ENCODE measurements at regions not wholly inside any gene's neighbourhood (a gene's known extent, or its start where the extent isn't known, plus 50 kb on each side); places are given as distances from the start of the nearest gene placed in this dataset.

DNA sequence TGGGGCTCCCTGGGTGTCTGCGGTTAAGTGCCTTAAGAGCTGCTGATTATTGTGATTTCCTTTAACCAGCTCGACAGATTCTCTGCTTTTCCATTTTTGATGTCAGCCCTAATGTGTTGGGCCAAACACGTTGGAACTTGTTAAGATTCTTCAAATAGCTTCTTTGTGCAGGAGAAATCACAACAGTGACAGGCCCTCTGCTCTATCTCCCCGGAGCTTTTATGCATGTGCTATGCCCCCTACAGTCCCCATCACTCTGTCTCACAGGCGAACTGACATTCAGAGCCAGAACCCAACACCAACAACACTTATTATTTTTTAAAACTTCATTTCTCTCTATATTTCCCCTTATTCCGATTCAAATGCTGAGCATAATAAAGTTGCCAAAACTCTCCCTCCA, 371.7 kb upstream of the CELF4 start:
- Histone ChIP-seq H3K4me1 (ENCODE audit: low read depth, poor library complexity, severe bottlenecking) (no peaks in the 10 kb centered on the region), H3K36me3 (ENCODE audit: insufficient read depth) (no peaks in the 10 kb centered on the region), H3K4me3 (IDR thresholded peaks at IDR 0.05; ENCODE audit: insufficient read depth, low read depth, low read length) (no peak overlapping the region), H3K79me2 (ENCODE audit: insufficient read depth, low read depth) (no peaks in the 10 kb centered on the region), H3K27me3 (ENCODE audit: insufficient read depth, low read depth) (no peaks in the 10 kb centered on the region), H3K27ac (no peak overlapping the region), H4K20me1 (ENCODE audit: insufficient read depth) (no peaks in the 10 kb centered on the region), H2AFZ (ENCODE audit: low read depth) (no peak overlapping the region), H3K9ac (no peak overlapping the region), H3K4me2 (no peak overlapping the region)
- TF ChIP-seq, protein P1, sequence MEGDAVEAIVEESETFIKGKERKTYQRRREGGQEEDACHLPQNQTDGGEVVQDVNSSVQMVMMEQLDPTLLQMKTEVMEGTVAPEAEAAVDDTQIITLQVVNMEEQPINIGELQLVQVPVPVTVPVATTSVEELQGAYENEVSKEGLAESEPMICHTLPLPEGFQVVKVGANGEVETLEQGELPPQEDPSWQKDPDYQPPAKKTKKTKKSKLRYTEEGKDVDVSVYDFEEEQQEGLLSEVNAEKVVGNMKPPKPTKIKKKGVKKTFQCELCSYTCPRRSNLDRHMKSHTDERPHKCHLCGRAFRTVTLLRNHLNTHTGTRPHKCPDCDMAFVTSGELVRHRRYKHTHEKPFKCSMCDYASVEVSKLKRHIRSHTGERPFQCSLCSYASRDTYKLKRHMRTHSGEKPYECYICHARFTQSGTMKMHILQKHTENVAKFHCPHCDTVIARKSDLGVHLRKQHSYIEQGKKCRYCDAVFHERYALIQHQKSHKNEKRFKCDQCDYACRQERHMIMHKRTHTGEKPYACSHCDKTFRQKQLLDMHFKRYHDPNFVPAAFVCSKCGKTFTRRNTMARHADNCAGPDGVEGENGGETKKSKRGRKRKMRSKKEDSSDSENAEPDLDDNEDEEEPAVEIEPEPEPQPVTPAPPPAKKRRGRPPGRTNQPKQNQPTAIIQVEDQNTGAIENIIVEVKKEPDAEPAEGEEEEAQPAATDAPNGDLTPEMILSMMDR (conservative IDR thresholded peaks at IDR 0.05; ENCODE audit: low read depth, low read length), result no peak

DNA sequence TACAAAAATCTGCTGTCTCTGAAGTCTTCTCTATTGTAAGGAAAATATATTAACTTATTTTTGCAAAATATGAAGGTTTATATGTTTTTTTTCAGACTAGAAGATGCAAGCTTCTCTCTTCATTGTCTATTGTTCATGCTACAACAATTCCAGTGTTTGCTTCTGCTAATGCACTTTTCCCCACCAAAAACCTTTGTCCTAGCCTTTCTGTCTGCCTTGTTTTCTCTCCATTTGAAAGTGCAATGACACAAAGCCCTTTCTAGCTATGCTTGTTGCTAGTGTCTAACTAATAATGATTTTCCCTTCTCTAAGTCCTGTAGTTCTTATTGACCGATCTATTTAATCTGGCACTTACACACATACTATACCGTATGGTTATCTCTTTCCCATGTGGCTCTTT, 369.5 kb upstream of the CELF4 start:
- no peaks in the 10 kb centered on the region for H3K4me1 ChIP-seq (ENCODE audit: low read depth, poor library complexity, severe bottlenecking)
- H3K79me2 ChIP-seq (ENCODE audit: insufficient read depth, low read depth), result no peaks in the 10 kb centered on the region
- no peaks in the 10 kb centered on the region for H4K20me1 ChIP-seq (ENCODE audit: insufficient read depth)
- H3K36me3 ChIP-seq (ENCODE audit: insufficient read depth), result no peaks in the 10 kb centered on the region
- H3K4me3 ChIP-seq (IDR thresholded peaks at IDR 0.05; ENCODE audit: insufficient read depth, low read depth, low read length), result no peak overlapping the region
- no peaks in the 10 kb centered on the region for H3K27me3 ChIP-seq (ENCODE audit: insufficient read depth, low read depth)
- no peak overlapping the region for H3K9ac ChIP-seq
- H3K4me2 ChIP-seq, result no peak overlapping the region
- H3K27ac ChIP-seq, result no peak overlapping the region
- TF ChIP-seq, protein P1 (conservative IDR thresholded peaks at IDR 0.05; ENCODE audit: low read depth, low read length), result no peak
- H2AFZ ChIP-seq (ENCODE audit: low read depth), result no peak overlapping the region

DNA sequence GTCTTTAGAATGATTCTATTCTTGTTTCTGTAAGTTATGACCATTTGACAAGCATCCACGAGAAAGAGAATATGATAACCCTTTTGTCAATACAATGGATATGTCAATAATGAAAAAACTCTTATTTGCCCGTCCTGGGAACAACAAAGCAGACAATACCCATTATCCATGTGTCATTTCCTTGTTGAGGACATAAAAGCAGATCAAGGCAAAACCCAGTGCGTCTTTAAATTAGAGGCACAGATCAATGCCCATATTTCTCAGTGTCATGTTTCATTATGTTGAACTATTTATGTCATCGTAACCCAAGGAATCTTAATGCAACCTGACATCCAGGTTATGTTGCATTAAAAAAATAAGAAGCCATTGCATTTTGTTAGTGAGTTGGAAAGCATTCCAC, 365.0 kb upstream of the CELF4 start:
- H3K4me3 ChIP-seq (IDR thresholded peaks at IDR 0.05; ENCODE audit: insufficient read depth, low read depth, low read length), result no peak overlapping the region
- H3K36me3 ChIP-seq (ENCODE audit: insufficient read depth), result no peaks in the 10 kb centered on the region
- H2AFZ ChIP-seq (ENCODE audit: low read depth), result no peak overlapping the region
- H3K79me2 ChIP-seq (ENCODE audit: insufficient read depth, low read depth), result no peaks in the 10 kb centered on the region
- TF ChIP-seq, protein P1 (conservative IDR thresholded peaks at IDR 0.05; ENCODE audit: low read depth, low read length), result no peak
- no peak overlapping the region for H3K9ac ChIP-seq
- H3K4me1 ChIP-seq (ENCODE audit: low read depth, poor library complexity, severe bottlenecking), result no peaks in the 10 kb centered on the region
- H3K27me3 ChIP-seq (ENCODE audit: insufficient read depth, low read depth), result no peaks in the 10 kb centered on the region
- H3K27ac ChIP-seq, result no peak overlapping the region
- H3K4me2 ChIP-seq, result no peak overlapping the region
- no peaks in the 10 kb centered on the region for H4K20me1 ChIP-seq (ENCODE audit: insufficient read depth)

DNA sequence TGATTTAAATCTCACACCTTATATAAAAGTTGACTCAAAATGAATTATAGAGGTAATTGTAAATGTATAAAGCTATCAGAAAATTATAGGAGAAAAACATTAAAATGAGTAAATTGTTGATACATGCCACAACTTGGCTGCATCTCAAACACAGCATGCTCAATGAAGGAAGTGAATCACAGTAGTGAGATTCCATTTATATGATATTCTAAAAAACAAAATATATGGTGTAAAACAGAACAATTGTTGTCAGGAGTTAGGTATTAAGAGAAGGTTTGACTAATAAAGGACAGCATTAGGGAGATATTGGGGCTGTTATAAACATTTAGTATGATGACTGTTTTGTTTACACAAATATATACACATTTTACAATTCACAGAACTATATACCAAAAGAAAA, 356.6 kb upstream of the CELF4 start:
- Histone ChIP-seq H3K9ac (no peak overlapping the region), H3K4me2 (no peak overlapping the region), H3K4me1 (ENCODE audit: low read depth, poor library complexity, severe bottlenecking) (no peaks in the 10 kb centered on the region), H3K27ac (no peak overlapping the region), H3K27me3 (ENCODE audit: insufficient read depth, low read depth) (no peaks in the 10 kb centered on the region), H3K36me3 (ENCODE audit: insufficient read depth) (no peaks in the 10 kb centered on the region), H4K20me1 (ENCODE audit: insufficient read depth) (no peaks in the 10 kb centered on the region), H3K79me2 (ENCODE audit: insufficient read depth, low read depth) (no peaks in the 10 kb centered on the region), H2AFZ (ENCODE audit: low read depth) (no peak overlapping the region), H3K4me3 (IDR thresholded peaks at IDR 0.05; ENCODE audit: insufficient read depth, low read depth, low read length) (no peak overlapping the region)
- TF ChIP-seq, protein P1 (conservative IDR thresholded peaks at IDR 0.05; ENCODE audit: low read depth, low read length), result no peak

DNA sequence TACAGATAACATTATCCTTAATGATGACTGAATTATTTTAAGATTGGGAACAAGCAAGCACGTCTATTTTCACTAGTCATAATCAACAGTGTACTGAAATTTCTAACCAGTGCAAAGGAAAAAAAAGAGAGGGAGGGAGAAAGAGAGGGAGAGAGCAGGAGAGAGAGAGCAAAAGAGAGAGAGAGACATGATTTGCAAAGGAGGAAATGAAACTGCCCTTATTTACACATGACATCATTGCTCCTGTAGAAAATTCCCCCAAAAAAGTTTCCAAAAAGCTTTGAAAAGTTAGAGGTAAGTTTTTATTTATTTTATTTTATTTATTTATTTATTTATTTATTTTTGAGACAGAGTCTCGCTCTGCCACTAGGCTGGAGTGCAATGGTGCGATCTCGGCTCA, 355.3 kb upstream of the CELF4 start:
- Histone ChIP-seq H4K20me1 (ENCODE audit: insufficient read depth) (no peaks in the 10 kb centered on the region), H3K27me3 (ENCODE audit: insufficient read depth, low read depth) (no peaks in the 10 kb centered on the region), H3K79me2 (ENCODE audit: insufficient read depth, low read depth) (no peaks in the 10 kb centered on the region), H3K9ac (no peak overlapping the region), H3K4me3 (IDR thresholded peaks at IDR 0.05; ENCODE audit: insufficient read depth, low read depth, low read length) (no peak overlapping the region), H2AFZ (ENCODE audit: low read depth) (no peak overlapping the region), H3K27ac (no peak overlapping the region), H3K4me2 (no peak overlapping the region), H3K4me1 (ENCODE audit: low read depth, poor library complexity, severe bottlenecking) (no peaks in the 10 kb centered on the region), H3K36me3 (ENCODE audit: insufficient read depth) (no peaks in the 10 kb centered on the region)
- TF ChIP-seq, protein P1 (conservative IDR thresholded peaks at IDR 0.05; ENCODE audit: low read depth, low read length), result no peak
